Neuronal stem cell (in vitro differentiated cells): ENCODE measurements at regions not wholly inside any gene's neighbourhood (a gene's known extent, or its start where the extent isn't known, plus 50 kb on each side); places are given as distances from the start of the nearest gene placed in this dataset.

Experiments used
- DNase-seq: peaks from one replicate; pipeline ENCODE4 v3.0.0-alpha.2; 2013; ENCODE audit warnings: low spot score
- H2AFZ ChIP-seq: one replicate; pipeline ENCODE4 v1.6.1; 2013; ENCODE audit warnings: mild to moderate bottlenecking, low read length, inconsistent platforms
- H2AK5ac ChIP-seq: 2 replicates; pipeline ENCODE4 v1.6.1; 2013; ENCODE audit warnings: low read depth, mild to moderate bottlenecking, inconsistent platforms, low read length, moderate library complexity, mixed read lengths
- H2BK120ac ChIP-seq: 2 replicates; pipeline ENCODE4 v1.6.1; 2013; ENCODE audit warnings: low read depth, mild to moderate bottlenecking, inconsistent platforms, low read length, moderate library complexity, mixed read lengths
- H2BK12ac ChIP-seq: one replicate; pipeline ENCODE4 v1.6.1; 2013; ENCODE audit warnings: low read length, inconsistent platforms
- H2BK15ac ChIP-seq: 2 replicates; pipeline ENCODE4 v1.6.1; 2013; ENCODE audit warnings: mild to moderate bottlenecking, low read length, inconsistent platforms, mixed read lengths
- H2BK5ac ChIP-seq: one replicate; pipeline ENCODE4 v1.6.1; 2013; ENCODE audit warnings: inconsistent platforms, mild to moderate bottlenecking, low read length, moderate library complexity
- H3K14ac ChIP-seq: one replicate; pipeline ENCODE4 v1.6.1; 2013; ENCODE audit warnings: low read length, inconsistent platforms
- H3K18ac ChIP-seq: 2 replicates; pipeline ENCODE4 v1.6.1; 2013; ENCODE audit warnings: low read length, inconsistent platforms
- H3K23ac ChIP-seq: 2 replicates; pipeline ENCODE4 v1.6.1; 2013; ENCODE audit warnings: low read depth, mild to moderate bottlenecking, mixed read lengths, low read length, inconsistent platforms; ENCODE audit not compliant: poor library complexity
- H3K27ac ChIP-seq: replicated peaks from 3 replicates; pipeline ENCODE4 v1.5.1; 2013; ENCODE audit warnings: low read length, inconsistent platforms
- H3K27me3 ChIP-seq, 3 experiments: 2 replicates each; pipeline ENCODE4 v1.6.1; 2013; ENCODE audit warnings: low read length in 3 of 3, mild to moderate bottlenecking in 2 of 3, inconsistent platforms in 1 of 3, low read depth in 1 of 3, mixed read lengths in 1 of 3, moderate library complexity in 1 of 3; ENCODE audit not compliant: control insufficient read depth in 3 of 3, insufficient read depth in 3 of 3
- H3K36me3 ChIP-seq, 2 donors: replicated peaks in 1 of 2; 2 replicates each; pipeline ENCODE4 v1.6.1; 2013; ENCODE audit warnings: low read length in 2 of 2; ENCODE audit not compliant: control insufficient read depth in 2 of 2, insufficient read depth in 2 of 2
- H3K4ac ChIP-seq: 2 replicates; pipeline ENCODE4 v1.6.1; 2013; ENCODE audit warnings: inconsistent platforms, mild to moderate bottlenecking, low read length, moderate library complexity
- H3K4me1 ChIP-seq, 2 donors: 1 replicate in 1 of 2; 2 replicates in 1 of 2; pipeline ENCODE4 v1.6.1; 2013; ENCODE audit warnings: low read length in 2 of 2, low read depth in 1 of 2; ENCODE audit not compliant: control insufficient read depth in 2 of 2, insufficient read depth in 1 of 2
- H3K4me2 ChIP-seq: one replicate; pipeline ENCODE4 v1.6.1; 2013; ENCODE audit warnings: mild to moderate bottlenecking, low read length, inconsistent platforms; ENCODE audit not compliant: insufficient read depth, poor library complexity, severe bottlenecking
- H3K4me3 ChIP-seq, 2 donors: 2 replicates each; pipeline ENCODE4 v1.5.1; 2013; ENCODE audit warnings: low read length in 2 of 2, mild to moderate bottlenecking in 2 of 2, inconsistent platforms in 1 of 2, moderate library complexity in 1 of 2
- H3K79me1 ChIP-seq: one replicate; pipeline ENCODE4 v1.6.1; 2013; ENCODE audit warnings: low read depth, mild to moderate bottlenecking, inconsistent platforms, low read length, moderate library complexity
- H3K9ac ChIP-seq: one replicate; pipeline ENCODE4 v1.6.1; 2013; ENCODE audit warnings: mild to moderate bottlenecking, low read depth, low read length, inconsistent platforms; ENCODE audit not compliant: poor library complexity
- H3K9me3 ChIP-seq, 2 donors: replicated peaks in 1 of 2; 2 replicates each; pipeline versions ENCODE3 to v1.6.1; 2013; ENCODE audit warnings: low read length in 2 of 2, mild to moderate bottlenecking in 2 of 2, inconsistent platforms in 1 of 2, low read depth in 1 of 2, mixed read lengths in 1 of 2, moderate library complexity in 1 of 2; ENCODE audit not compliant: control insufficient read depth in 2 of 2, insufficient read depth in 1 of 2
- H4K8ac ChIP-seq: one replicate; pipeline ENCODE4 v1.6.1; 2013; ENCODE audit warnings: low read depth, mild to moderate bottlenecking, inconsistent platforms, low read length, moderate library complexity
- H4K91ac ChIP-seq: one replicate; pipeline ENCODE4 v1.6.1; 2013; ENCODE audit warnings: low read length, low read depth, mild to moderate bottlenecking, inconsistent platforms; ENCODE audit not compliant: poor library complexity
- whole genome bisulfite sequencing, 2 donors: extraction: QIAGEN DNeasy Blood & Tissue Kit; methylation state at CpG; one replicate each; pipeline ENCODE4 v1.1.7; 2013; ENCODE audit warnings: missing lambda C conversion rate in 2 of 2, mixed read lengths in 1 of 2; ENCODE audit not compliant: insufficient read length in 2 of 2, insufficient replicate concordance in 1 of 2; ENCODE audit errors: extremely low coverage in 2 of 2; 5-methylcytosine and 5-hydroxymethylcytosine counted together

- Histone ChIP-seq H3K9me3 (no peaks in the 10 kb centered on the region), H2BK15ac (no peak overlapping the region), H3K18ac (no peak overlapping the region), H3K4me2 (no peak overlapping the region), H3K27me3 (no peaks in the 10 kb centered on the region), H3K36me3 (no peaks in the 10 kb centered on the region), H4K91ac (no peak overlapping the region), H3K4ac (no peak overlapping the region), H2BK5ac (no peak overlapping the region), H2AK5ac (no peak overlapping the region), H2BK12ac (no peak overlapping the region), H3K4me1 (no peaks in the 10 kb centered on the region), H2BK120ac (no peak overlapping the region), H3K79me1 (no peaks in the 10 kb centered on the region), H2AFZ (no peak overlapping the region), H3K4me3 (no peak overlapping the region), H3K27ac (no peak overlapping the region), H3K9ac (no peak overlapping the region), H4K8ac (no peak overlapping the region), H3K14ac (no peak overlapping the region), H3K23ac (no peak overlapping the region)
- DNase-seq, result no peak
- WGBS, 2 donors, result no CpG with 5 or more reads among the region's 1 CpG
Observed at GRCh38 chr16:60261425-60261824, 1527.3 kb upstream of the GOT2 start.

GRCh38 chr16:60259956-60260355 lies 1525.8 kb upstream of the GOT2 start:
- Histone ChIP-seq H3K36me3 (no peaks in the 10 kb centered on the region), H2BK120ac (no peak overlapping the region), H3K23ac (no peak overlapping the region), H3K4me2 (no peak overlapping the region), H4K91ac (no peak overlapping the region), H3K4me3 (no peak overlapping the region), H2AFZ (no peak overlapping the region), H2BK5ac (no peak overlapping the region), H3K79me1 (no peaks in the 10 kb centered on the region), H2BK15ac (no peak overlapping the region), H3K14ac (no peak overlapping the region), H3K18ac (no peak overlapping the region), H3K27me3 (no peaks in the 10 kb centered on the region), H3K9me3 (no peaks in the 10 kb centered on the region), H4K8ac (no peak overlapping the region), H2BK12ac (no peak overlapping the region), H3K9ac (no peak overlapping the region), H3K4me1 (no peaks in the 10 kb centered on the region), H2AK5ac (no peak overlapping the region), H3K4ac (no peak overlapping the region), H3K27ac (no peak overlapping the region)
- no peak for DNase-seq
- WGBS, 2 donors, result no CpG with 5 or more reads among the region's 2 CpGs

GRCh38 chr16:60246086-60246485 lies 1512.0 kb upstream of the GOT2 start:
- H3K9me3 ChIP-seq, result no peaks in the 10 kb centered on the region
- no peak overlapping the region for H3K4me2 ChIP-seq
- no CpG with 5 or more reads among the region's 3 CpGs for WGBS, 2 donors
- H3K27me3 ChIP-seq, result no peaks in the 10 kb centered on the region
- H3K36me3 ChIP-seq, result no peaks in the 10 kb centered on the region
- no peak overlapping the region for H2BK15ac ChIP-seq
- H3K79me1 ChIP-seq, result no peaks in the 10 kb centered on the region
- H3K4me3 ChIP-seq, result no peak overlapping the region
- no peak overlapping the region for H2AK5ac ChIP-seq
- H3K9ac ChIP-seq, result no peak overlapping the region
- no peak overlapping the region for H3K23ac ChIP-seq
- no peak overlapping the region for H4K8ac ChIP-seq
- no peak overlapping the region for H3K18ac ChIP-seq
- H3K14ac ChIP-seq, result no peak overlapping the region
- H2BK120ac ChIP-seq, result no peak overlapping the region
- H2BK12ac ChIP-seq, result no peak overlapping the region
- H4K91ac ChIP-seq, result no peak overlapping the region
- no peak overlapping the region for H2BK5ac ChIP-seq
- no peaks in the 10 kb centered on the region for H3K4me1 ChIP-seq
- no peak for DNase-seq
- no peak overlapping the region for H2AFZ ChIP-seq
- no peak overlapping the region for H3K27ac ChIP-seq
- no peak overlapping the region for H3K4ac ChIP-seq

GRCh38 chr16:60241671-60242070 lies 1507.6 kb upstream of the GOT2 start:
- no peak overlapping the region for H3K4me2 ChIP-seq
- WGBS, 2 donors, result no CpG with 5 or more reads among the region's 1 CpG
- no peak overlapping the region for H3K27ac ChIP-seq
- H2BK12ac ChIP-seq, result no peak overlapping the region
- no peak overlapping the region for H3K18ac ChIP-seq
- H3K9me3 ChIP-seq, result no peaks in the 10 kb centered on the region
- no peaks in the 10 kb centered on the region for H3K79me1 ChIP-seq
- H2AFZ ChIP-seq, result no peak overlapping the region
- H3K27me3 ChIP-seq, result no peaks in the 10 kb centered on the region
- no peaks in the 10 kb centered on the region for H3K36me3 ChIP-seq
- no peak overlapping the region for H2BK120ac ChIP-seq
- no peak overlapping the region for H4K8ac ChIP-seq
- no peak overlapping the region for H3K9ac ChIP-seq
- no peak for DNase-seq
- H4K91ac ChIP-seq, result no peak overlapping the region
- H3K14ac ChIP-seq, result no peak overlapping the region
- no peak overlapping the region for H2BK15ac ChIP-seq
- no peak overlapping the region for H3K23ac ChIP-seq
- no peak overlapping the region for H3K4ac ChIP-seq
- no peak overlapping the region for H2BK5ac ChIP-seq
- H2AK5ac ChIP-seq, result no peak overlapping the region
- H3K4me3 ChIP-seq, result no peak overlapping the region
- no peaks in the 10 kb centered on the region for H3K4me1 ChIP-seq
